Thoracic aorta (tissue), 2 donors: ENCODE measurements at regions not wholly inside any gene's neighbourhood (a gene's known extent, or its start where the extent isn't known, plus 50 kb on each side); places are given as distances from the start of the nearest gene placed in this dataset.

ENCODE experiments used
- ATAC-seq: fragments of 150-250 bp; one replicate; pipeline ENCODE4 v1.8.0; 2017; ENCODE audit warnings: low read depth; ENCODE audit not compliant: insufficient number of reproducible peaks, low FRiP score
- DNase-seq: peaks from one replicate; pipeline ENCODE4 v3.0.0-alpha.2; 2020; ENCODE audit warnings: low spot score
- H3K27ac ChIP-seq, 2 donors: fragments of 200-600 bp; sonication (generic); 1 replicate in 1 of 2; 2 replicates in 1 of 2; pipeline ENCODE4 v1.5.1; 2016; ENCODE audit warnings: mild to moderate bottlenecking in 2 of 2, moderate library complexity in 2 of 2
- H3K27me3 ChIP-seq: fragments of 200-600 bp; sonication (generic); replicated peaks from 2 replicates; pipeline ENCODE4 v1.6.0; 2016; ENCODE audit warnings: mild to moderate bottlenecking; ENCODE audit not compliant: insufficient read depth
- H3K36me3 ChIP-seq: fragments of 200-600 bp; sonication (generic); one replicate; pipeline ENCODE4 v1.5.1; 2016
- H3K4me1 ChIP-seq, 2 donors: fragments of 200-600 bp; sonication (generic); 1 replicate in 1 of 2; 2 replicates in 1 of 2; pipeline versions ENCODE4 v1.5.1 to v1.6.0; 2016; ENCODE audit warnings: low read depth in 2 of 2, mild to moderate bottlenecking in 1 of 2; ENCODE audit not compliant: control insufficient read depth in 1 of 2
- H3K4me3 ChIP-seq: fragments of 200-600 bp; sonication (generic); 2 replicates; pipeline ENCODE4 v1.5.1; 2016; ENCODE audit warnings: mild to moderate bottlenecking
- H3K9me3 ChIP-seq: fragments of 200-600 bp; sonication (generic); 2 replicates; pipeline ENCODE4 v1.5.1; 2016
- TF ChIP-seq, protein P1 (sequence below): fragments of 200-600 bp; sonication (generic); IDR thresholded peaks from one replicate; pipeline ENCODE4 v1.5.1; 2019; ENCODE audit warnings: antibody characterized with exemption

DNA sequence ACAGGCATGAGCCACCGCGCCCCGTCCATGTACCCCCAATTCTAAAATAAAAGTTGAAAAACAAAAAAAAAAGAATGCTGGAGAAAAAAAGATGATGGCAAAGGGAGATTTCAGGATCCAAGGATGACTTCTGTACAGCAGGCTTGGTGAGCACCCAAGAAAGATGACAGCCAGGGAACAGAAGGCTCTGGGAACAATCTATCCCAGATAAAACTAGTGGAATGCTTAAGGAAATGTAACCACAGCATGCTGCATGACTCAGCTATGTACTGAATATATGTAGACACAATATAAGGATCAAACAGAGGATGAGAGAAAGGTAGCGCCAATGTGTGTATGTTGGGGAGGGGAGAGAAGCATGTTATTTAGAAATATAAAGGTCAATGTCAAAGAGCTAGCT lies 123.7 kb upstream of the TMTC1 start:
- Histone ChIP-seq H3K4me1 (no peaks in the 10 kb centered on the region), H3K27me3 (no peaks in the 10 kb centered on the region), H3K36me3 (no peaks in the 10 kb centered on the region), H3K4me3 (no peak overlapping the region), H3K9me3 (no peaks in the 10 kb centered on the region), H3K27ac (no peak overlapping the region)
- DNase-seq (no peak), ATAC-seq (no peak)
- TF ChIP-seq, protein P1, sequence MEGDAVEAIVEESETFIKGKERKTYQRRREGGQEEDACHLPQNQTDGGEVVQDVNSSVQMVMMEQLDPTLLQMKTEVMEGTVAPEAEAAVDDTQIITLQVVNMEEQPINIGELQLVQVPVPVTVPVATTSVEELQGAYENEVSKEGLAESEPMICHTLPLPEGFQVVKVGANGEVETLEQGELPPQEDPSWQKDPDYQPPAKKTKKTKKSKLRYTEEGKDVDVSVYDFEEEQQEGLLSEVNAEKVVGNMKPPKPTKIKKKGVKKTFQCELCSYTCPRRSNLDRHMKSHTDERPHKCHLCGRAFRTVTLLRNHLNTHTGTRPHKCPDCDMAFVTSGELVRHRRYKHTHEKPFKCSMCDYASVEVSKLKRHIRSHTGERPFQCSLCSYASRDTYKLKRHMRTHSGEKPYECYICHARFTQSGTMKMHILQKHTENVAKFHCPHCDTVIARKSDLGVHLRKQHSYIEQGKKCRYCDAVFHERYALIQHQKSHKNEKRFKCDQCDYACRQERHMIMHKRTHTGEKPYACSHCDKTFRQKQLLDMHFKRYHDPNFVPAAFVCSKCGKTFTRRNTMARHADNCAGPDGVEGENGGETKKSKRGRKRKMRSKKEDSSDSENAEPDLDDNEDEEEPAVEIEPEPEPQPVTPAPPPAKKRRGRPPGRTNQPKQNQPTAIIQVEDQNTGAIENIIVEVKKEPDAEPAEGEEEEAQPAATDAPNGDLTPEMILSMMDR: no peak

DNA sequence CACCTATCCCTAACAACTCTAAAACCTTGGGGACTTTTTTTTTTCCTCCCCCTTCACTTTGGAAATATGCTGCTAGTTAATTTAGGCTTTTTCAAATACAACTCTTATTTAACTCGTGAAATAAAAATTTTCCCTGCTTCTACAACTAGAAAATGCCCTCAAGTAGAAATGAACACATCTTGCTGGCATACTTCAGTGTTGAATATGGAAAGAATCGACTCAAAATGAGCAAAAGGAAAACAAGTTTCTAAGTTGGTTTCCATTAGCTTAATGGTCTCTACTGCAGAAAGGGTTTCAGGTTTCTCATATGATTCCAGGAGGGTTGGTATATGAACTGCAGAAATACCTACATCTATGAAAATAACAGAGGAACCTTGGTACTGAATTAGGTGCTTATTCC lies 118.3 kb upstream of the TMTC1 start:
- Histone ChIP-seq H3K27me3 (no peaks in the 10 kb centered on the region), H3K9me3 (no peaks in the 10 kb centered on the region), H3K36me3 (no peaks in the 10 kb centered on the region), H3K4me3 (no peak overlapping the region), H3K4me1 (no peaks in the 10 kb centered on the region), H3K27ac (no peak overlapping the region)
- DNase-seq (no peak), ATAC-seq (no peak)
- TF ChIP-seq, protein P1: no peak

DNA sequence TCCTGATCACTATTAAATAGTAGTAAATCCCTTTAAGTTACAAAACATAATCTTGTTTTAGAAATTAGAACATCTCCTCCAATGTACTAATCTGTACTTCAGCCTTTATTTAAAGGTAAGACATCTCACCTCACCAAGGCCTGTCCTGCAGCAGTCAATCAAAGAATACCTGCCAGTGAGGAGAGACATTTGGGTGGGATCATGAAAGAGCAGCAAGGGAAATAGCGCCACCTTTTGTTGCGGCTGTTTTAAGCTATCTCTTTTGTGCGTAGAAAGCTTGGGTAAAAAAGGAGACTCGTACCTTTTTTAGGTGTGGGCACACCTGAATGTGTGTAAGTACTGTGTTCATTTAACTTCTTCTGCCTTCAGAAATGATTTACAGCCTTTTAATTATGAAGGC lies 117.8 kb upstream of the TMTC1 start:
- TF ChIP-seq, protein P1: no peak
- no peak for ATAC-seq
- no peak overlapping the region for H3K4me3 ChIP-seq
- H3K36me3 ChIP-seq: no peaks in the 10 kb centered on the region
- no peak for DNase-seq
- H3K27ac ChIP-seq: no peak overlapping the region
- no peaks in the 10 kb centered on the region for H3K9me3 ChIP-seq
- no peaks in the 10 kb centered on the region for H3K4me1 ChIP-seq
- H3K27me3 ChIP-seq: no peaks in the 10 kb centered on the region

DNA sequence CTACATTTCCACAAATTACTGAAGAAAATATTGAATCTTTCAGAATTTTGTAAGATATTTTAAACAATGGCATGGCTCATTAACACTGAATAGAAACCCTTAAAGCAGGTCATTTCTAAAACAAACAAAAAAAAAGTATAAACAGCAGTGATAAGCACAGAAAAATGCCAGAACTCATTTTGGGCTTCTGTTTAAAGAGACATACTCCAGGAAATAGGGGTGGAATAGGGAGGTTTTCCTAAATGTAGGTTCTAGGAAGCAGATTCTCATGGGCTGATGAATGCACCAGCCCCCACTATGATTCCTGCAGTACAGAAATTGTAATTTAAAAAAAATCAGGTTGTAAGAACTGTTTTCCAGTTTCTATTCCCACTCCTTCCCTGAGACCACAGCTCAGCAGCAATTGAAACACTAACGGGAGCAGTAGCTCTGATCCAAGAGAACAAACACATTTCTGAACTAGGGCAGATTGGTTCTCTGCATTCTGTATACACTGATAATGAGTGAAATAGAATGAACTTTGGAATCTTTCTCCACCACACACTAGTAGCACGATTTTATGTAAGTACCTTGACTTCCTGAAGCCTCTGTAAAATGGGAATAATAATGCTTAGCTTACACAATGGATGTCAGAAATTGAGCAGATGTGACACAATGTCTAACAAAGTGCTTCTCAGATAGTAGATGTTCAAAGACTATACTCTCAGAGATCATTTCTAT lies 115.6 kb upstream of the TMTC1 start:
- Histone ChIP-seq H3K36me3 (no peaks in the 10 kb centered on the region), H3K27ac (no peak overlapping the region), H3K27me3 (no peaks in the 10 kb centered on the region), H3K4me3 (no peak overlapping the region), H3K4me1 (no peaks in the 10 kb centered on the region), H3K9me3 (no peaks in the 10 kb centered on the region)
- TF ChIP-seq, protein P1: no peak
- DNase-seq: no peak
- ATAC-seq: no peak

DNA sequence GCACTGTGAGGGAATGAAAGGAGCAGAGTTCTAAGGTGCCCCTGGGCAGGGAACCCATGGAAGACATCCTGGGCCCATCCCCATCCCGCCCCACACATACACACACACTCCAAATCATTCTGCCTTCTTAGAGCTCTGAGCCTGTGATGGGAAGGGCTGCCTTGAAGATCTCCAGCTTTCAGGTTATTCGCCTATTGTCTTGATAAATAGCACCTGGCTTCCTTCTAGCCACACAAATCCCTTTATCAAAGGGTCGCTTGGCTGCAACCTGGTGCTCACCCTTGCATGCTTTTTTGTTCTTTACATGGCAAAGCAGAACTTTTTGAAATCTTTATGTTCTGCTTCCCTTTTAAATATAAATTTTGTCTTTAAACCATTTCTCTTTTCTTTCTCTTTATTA lies 112.2 kb upstream of the TMTC1 start:
- no peaks in the 10 kb centered on the region for H3K36me3 ChIP-seq
- TF ChIP-seq, protein P1: no peak
- no peak overlapping the region for H3K27ac ChIP-seq
- no peaks in the 10 kb centered on the region for H3K9me3 ChIP-seq
- no peak for DNase-seq
- H3K4me1 ChIP-seq: no peaks in the 10 kb centered on the region
- no peak overlapping the region for H3K4me3 ChIP-seq
- no peaks in the 10 kb centered on the region for H3K27me3 ChIP-seq
- no peak for ATAC-seq
